ENCODE measurements at regions not wholly inside any gene's neighbourhood (a gene's known extent, or its start where the extent isn't known, plus 50 kb on each side); places are given as distances from the start of the nearest gene placed in this dataset.

DNA sequence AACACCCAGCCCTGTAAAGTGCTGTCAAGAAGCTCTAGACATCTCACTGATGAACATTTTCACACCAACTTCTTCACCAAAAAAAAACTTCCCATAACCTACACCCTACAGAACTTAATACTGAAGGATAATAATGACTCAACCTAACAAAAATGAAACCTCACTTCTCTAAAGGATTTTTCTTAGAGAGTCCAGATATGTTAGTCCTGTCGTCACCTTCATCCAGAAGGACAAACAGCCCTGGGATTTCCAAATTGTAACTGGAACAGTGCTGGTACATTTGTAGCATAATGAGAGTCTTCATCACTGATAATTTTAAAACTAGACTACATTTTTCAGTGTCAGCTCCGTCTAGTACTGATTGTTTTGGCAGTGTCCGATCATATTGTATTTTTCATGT lies 528.6 kb upstream of the CELF2 start:
- FAIRE-seq (no peak), DNase-seq (ENCODE audit: low read depth, low spot score) (no peak)
- Histone ChIP-seq H3K9me1 (replicated peaks; ENCODE audit: control insufficient read depth, extremely low read depth, insufficient read depth, low read length) (no peaks in the 10 kb centered on the region), H3K27me3 (ENCODE audit: control insufficient read depth in 2 of 2, insufficient read depth in 2 of 2, low read length in 2 of 2) (peaks cover 2 to 3% of the 10 kb centered on the region in 2 experiments), H3K9ac (replicated peaks; ENCODE audit: extremely low read depth, insufficient read depth, low read length) (no peak overlapping the region), H4K20me1 (replicated peaks; ENCODE audit: control insufficient read depth, extremely low read depth, insufficient read depth, low read length) (no peaks in the 10 kb centered on the region), H2AFZ (ENCODE audit: low read depth, low read length) (no peak overlapping the region), H3K4me3 (replicated peaks in 1 of 3; ENCODE audit: insufficient read depth in 1 of 3, low read depth in 1 of 3, low read length in 3 of 3) (no peak overlapping the region), H3K9me3 (replicated peaks; ENCODE audit: control insufficient read depth, insufficient read depth, low read length) (no peaks in the 10 kb centered on the region), H3K4me1 (ENCODE audit: control insufficient read depth, extremely low read depth, insufficient read depth, low read length) (no peaks in the 10 kb centered on the region), H3K79me2 (ENCODE audit: control insufficient read depth, insufficient read depth, low read length) (no peaks in the 10 kb centered on the region), H3K4me2 (ENCODE audit: insufficient read depth, low read length) (no peak overlapping the region), H3K27ac (ENCODE audit: insufficient read depth, low read depth, low read length) (no peak overlapping the region), H3K36me3 (ENCODE audit: control insufficient read depth in 2 of 2, extremely low read depth in 1 of 2, insufficient read depth in 2 of 2, low read length in 2 of 2) (no peaks in the 10 kb centered on the region)
- no TSS peak for BruUV-seq (replicated peaks)
- POLR2A ChIA-PET: no interaction called here
- TF ChIP-seq POLR2A (IDR thresholded peaks at IDR 0.05; ENCODE audit: low read depth, low read length): no peak
- TF ChIP-seq GATA2 (IDR thresholded peaks at IDR 0.05; ENCODE audit: insufficient read depth, insufficient read length, low read depth, low read length): no peak
- TF ChIP-seq EZH2 (IDR thresholded peaks at IDR 0.05; ENCODE audit: borderline replicate concordance, low read depth, low read length, severe bottlenecking): no peak
- TF ChIP-seq FOS (IDR thresholded peaks at IDR 0.05; ENCODE audit: borderline replicate concordance, insufficient read depth, low read length): no peak
- TF ChIP-seq POLR2AphosphoS5 (IDR thresholded peaks at IDR 0.05; ENCODE audit: insufficient read depth, low read depth, low read length): no peak
- TF ChIP-seq, protein P1, sequence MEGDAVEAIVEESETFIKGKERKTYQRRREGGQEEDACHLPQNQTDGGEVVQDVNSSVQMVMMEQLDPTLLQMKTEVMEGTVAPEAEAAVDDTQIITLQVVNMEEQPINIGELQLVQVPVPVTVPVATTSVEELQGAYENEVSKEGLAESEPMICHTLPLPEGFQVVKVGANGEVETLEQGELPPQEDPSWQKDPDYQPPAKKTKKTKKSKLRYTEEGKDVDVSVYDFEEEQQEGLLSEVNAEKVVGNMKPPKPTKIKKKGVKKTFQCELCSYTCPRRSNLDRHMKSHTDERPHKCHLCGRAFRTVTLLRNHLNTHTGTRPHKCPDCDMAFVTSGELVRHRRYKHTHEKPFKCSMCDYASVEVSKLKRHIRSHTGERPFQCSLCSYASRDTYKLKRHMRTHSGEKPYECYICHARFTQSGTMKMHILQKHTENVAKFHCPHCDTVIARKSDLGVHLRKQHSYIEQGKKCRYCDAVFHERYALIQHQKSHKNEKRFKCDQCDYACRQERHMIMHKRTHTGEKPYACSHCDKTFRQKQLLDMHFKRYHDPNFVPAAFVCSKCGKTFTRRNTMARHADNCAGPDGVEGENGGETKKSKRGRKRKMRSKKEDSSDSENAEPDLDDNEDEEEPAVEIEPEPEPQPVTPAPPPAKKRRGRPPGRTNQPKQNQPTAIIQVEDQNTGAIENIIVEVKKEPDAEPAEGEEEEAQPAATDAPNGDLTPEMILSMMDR (IDR thresholded peaks at IDR 0.05; ENCODE audit: extremely low read depth in 1 of 2, insufficient read depth in 1 of 2, low read depth in 1 of 2, low read length in 2 of 2): no peak
- TF ChIP-seq, protein P2, sequence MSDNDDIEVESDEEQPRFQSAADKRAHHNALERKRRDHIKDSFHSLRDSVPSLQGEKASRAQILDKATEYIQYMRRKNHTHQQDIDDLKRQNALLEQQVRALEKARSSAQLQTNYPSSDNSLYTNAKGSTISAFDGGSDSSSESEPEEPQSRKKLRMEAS (IDR thresholded peaks at IDR 0.05; ENCODE audit: insufficient read depth, insufficient read length): no peak
- no peak for TF ChIP-seq MYC (IDR thresholded peaks at IDR 0.05; ENCODE audit: low read depth, low read length)
- no peak for TF ChIP-seq JUN (IDR thresholded peaks at IDR 0.05; ENCODE audit: borderline replicate concordance, insufficient read depth, insufficient read length, low read depth)
- intact Hi-C loops (cut with micrococcal nuclease): no loop called here
- dilution Hi-C loops (cut with MboI; ENCODE audit: extremely low pct_ligation_motif_present, low sequenced_read_pairs): no loop called here
- CTCF ChIA-PET: no interaction called here

Data from endothelial cell of umbilical vein (primary cell).